GM18520 (cell line): ENCODE measurements at regions not wholly inside any gene's neighbourhood (a gene's known extent, or its start where the extent isn't known, plus 50 kb on each side); places are given as distances from the start of the nearest gene placed in this dataset.
"Not testable (repeated sequence)": the region's sequence is repeated elsewhere in the genome, so short reads cannot be mapped to it uniquely, and the experiment has no call there.

Source experiments
- ATAC-seq: cut with Tn5 transposase; IDR thresholded peaks from one replicate; pipeline ENCODE4 v1.9.1; 2021; ENCODE audit not compliant: unreplicated experiment

DNA sequence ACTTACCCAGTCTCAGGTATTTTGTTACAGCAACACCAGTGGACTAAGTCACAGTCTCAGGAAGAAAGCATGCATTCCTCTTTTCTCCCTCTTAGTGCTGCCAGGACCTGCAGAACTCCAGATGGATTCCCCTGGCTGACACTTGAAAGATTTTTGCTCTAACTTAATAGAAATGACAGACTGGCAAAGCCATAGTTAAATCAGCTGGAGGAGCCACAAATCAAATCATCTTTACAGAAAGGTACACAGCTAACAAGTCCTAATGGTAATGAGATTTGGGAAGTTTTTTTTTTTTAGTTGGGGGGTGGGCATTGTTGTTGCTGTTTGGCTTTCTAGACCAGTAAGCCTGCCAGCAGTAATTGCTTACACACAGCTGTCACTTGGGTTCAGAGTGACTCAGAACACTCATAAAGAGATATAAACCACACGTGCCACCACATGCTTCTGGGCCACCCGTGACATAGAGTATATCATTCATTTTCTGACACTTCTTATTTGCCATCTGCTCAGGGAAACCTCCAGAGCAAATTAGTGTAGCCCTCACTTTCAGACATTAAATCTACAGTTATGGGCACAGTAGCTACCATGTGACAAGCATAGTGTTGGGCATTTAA, 72.4 kb downstream of the FH start:
- peak; percentile 57 for ATAC-seq

GRCh38 chr1:241444836-241445235, 74.7 kb downstream of the FH start:
- no peak for ATAC-seq

- no peak for ATAC-seq
These were observed 76.0 kb downstream of the FH start for GRCh38 chr1:241443561-241443960.

DNA sequence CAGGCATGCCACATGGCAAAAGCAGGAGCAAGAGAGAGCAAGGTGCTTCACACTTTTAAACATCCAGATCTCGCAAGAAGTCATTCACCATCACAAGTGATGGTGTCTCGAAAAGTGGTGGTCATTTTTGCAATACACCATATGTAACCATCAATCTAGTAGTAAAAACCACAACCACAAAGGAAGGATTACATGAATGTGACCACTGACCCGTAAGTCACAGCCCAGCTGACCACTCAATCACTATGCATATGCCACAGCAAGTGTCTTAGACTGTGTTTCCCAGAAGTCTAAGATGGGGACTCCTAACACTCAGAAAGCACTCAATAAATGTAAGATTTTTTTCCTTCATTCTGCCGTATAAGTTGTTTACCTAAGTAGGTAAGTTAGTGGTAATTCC, 76.9 kb downstream of the FH start:
- ATAC-seq: no peak

GRCh38 chr1:241440904-241441303, 78.7 kb downstream of the FH start:
- ATAC-seq: no peak

- not testable (repeated sequence) for ATAC-seq
These were observed 80.9 kb downstream of the FH start for GRCh38 chr1:241438686-241439085.

DNA sequence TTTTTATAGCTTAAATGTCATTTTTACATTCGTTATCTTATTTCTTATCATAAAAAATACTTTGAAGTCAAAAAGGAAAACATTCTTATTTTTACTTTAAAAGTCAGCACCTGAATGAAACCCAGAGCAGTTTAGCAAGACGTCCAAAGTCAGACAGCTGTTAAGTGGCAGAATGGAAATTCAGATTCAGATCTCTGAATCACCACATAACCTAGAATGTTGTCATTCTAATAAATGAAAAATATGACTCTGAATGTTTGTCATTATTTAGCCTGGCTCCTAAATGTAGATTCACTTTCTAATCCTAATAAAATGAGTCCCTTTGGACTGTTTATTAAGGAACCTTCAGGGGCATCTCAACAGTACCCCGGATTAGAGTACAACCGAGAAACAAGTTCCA, 75.2 kb upstream of the RGS7 start:
- ATAC-seq: no peak

DNA sequence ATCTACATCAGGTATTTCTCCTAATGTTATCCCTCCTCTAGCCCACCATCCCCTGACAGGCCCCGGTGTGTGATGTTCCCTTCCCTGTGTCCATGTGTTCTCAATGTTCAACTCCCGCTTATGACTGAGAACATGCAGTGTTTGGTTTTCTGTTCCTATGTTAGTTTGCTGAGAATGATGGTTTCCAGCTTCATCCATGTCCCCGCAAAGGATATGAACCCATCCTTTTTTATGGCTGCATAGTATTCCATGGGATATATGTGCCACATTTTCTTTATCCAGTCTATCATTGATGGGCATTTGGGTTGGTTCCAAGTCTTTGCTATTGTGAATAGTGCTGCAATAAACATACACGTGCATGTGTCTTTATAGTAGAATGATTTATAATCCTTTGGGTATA, 68.1 kb upstream of the RGS7 start:
- not testable (repeated sequence) for ATAC-seq

DNA sequence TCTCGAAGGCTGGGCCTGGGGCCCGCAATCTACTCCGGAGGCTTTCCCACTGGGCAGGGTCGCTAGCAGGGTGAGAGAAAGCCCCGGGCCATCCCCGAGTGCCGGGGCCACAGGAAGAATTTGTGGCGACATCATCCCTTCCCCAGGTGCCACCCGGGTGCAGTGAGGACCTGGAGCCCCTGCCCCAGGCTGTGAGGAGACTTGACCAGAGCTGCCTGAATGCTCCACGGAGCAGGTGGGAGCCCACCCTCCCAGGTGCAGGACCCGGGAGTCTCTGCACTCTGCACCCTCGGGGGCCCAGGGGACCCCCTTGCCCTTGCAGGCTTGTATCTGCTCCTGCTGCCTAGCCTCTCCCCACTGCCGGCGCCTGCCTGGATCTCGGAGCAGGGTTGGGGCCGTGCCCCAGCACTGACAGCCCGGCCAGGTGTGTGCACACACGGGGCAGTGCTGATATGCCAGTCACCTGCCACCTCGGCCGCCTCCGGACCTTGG, 67.5 kb upstream of the RGS7 start:
- ATAC-seq: no peak

- peak; percentile 94 for ATAC-seq
These were observed 66.8 kb upstream of the RGS7 start for GRCh38 chr1:241423541-241424479.

DNA sequence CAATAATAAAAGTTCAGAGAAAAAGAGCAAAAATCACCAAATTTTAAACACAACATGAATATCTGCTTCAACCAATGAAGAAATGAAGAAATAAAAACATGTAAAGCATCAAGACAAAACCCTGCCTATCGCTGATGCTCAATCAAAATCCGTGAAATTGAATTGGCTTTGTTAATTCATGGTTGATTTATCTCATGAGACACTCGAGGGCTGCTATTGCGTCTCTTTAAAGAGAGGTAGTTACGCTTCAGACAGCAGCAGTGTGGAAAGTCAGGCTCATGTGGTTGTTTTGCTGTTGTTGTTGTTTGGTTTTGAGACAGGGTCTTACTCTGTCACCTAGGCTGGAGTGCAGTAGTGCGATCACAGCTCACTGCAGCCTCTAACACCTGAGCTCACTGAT, 65.5 kb upstream of the RGS7 start:
- no peak for ATAC-seq

GRCh38 chr1:241419986-241420385, 63.0 kb upstream of the RGS7 start:
- ATAC-seq: no peak

- no peak for ATAC-seq
These were observed 60.3 kb upstream of the RGS7 start for GRCh38 chr1:241417258-241417657.

GRCh38 chr1:241413974-241414373, 57.0 kb upstream of the RGS7 start:
- ATAC-seq: no peak

DNA sequence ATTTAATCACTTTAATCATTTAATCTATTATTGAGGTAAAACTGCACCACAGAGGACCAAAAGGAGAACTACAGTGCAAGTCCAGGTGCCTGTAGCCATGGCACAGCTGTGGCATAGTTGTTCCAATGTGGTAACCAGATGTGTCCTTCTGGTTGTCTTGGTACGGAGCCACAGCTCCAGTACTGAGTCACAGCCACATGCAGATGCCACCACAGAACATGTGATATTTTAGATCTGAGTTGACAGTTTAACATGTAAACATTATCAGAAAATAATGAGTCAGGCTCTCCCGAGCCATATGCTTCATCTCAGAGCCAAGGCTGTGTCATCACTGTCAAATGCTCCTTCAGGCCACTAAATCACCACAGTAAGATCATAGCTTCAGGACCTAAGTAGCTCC, 56.4 kb upstream of the RGS7 start:
- peak; percentile 90 for ATAC-seq

DNA sequence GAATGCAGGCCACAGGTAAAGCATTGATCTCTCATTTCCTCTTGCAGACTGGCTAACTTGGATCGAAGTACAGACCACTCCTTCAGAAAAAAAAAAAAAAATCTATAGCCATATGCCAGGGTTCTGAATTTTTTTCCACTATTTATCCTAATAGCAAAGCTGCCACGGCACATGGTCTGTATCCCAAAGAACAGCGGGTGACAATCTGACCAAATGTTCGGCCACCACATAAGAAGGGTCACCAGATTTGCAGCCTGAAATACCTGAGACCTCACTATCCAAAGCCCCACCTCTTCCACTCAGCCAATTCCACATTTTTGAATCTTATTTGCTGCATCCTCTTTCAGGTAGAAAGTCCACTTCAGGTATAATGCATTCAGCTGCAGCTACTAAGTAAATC, 55.6 kb upstream of the RGS7 start:
- no peak for ATAC-seq

GRCh38 chr1:241411776-241412338, 54.9 kb upstream of the RGS7 start:
- no peak for ATAC-seq

DNA sequence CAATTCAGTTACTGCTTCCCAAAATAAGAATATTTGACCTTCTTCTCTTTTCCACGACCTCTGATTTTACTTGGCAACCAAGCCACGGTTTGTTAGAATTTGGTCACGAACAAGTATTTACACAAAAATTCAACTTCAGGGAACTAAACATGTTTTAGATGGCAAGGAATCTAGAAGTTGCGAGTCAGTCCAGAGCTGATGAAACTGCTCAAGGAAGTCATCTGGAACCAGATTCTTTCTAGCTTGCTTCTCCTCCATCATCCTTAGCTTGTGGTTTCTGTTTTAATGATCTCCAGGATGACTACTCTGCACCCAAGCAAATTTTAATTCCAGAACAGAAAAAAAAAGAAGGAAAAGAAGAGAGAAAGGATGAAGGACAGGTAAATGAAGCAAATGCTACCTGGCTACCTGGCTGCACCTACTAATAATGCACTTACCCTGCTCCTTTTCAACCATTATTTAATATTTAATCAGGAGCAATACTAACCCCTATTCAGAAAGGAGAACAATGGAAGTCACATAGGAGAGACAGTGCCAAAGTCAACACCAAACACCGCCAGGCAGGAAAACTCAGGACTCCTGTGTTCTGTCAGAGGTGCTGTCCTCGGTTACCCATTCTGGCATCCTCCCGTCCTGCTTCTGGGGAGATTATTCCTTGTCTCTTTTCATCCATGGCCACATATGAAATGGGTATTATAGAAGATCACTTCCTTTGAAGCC, 54.2 kb upstream of the RGS7 start:
- ATAC-seq: no peak

DNA sequence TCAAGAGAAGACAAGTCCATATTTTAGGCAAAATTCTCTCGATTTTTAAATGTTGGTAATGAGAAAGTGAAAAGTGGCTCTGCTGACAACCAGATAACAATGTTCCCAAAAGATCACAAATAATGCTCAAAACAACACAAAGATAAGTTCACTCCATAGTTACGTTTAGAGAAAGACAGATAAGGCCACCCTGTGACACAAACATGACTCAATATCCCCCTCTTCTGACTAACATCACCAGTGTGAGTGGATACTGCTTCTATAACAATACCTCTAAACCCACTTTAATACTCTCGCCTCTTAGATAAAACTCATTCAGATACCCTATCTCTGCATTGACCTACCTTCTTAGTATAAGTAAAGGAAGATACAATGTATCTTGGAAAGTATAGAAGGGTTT, 51.2 kb upstream of the RGS7 start:
- ATAC-seq: no peak
